AG04449 (cell line): ENCODE measurements at regions not wholly inside any gene's neighbourhood (a gene's known extent, or its start where the extent isn't known, plus 50 kb on each side); places are given as distances from the start of the nearest gene placed in this dataset.
A peak's percentile ranks its signal among the peaks of the same experiment; 100 is the strongest.

Experiments
- CTCF ChIA-PET: fragments of 350-600 bp; formaldehyde crosslinking; extraction: SDS; loops from one replicate; lab custom pipeline; 2021; ENCODE audit warnings: antibody characterized with exemption; lab: Yijun Ruan, JAX
- POLR2A ChIA-PET: fragments of 400-600, 350-600 bp; formaldehyde crosslinking; extraction: SDS; loops from one replicate; lab custom pipeline; 2020; ENCODE audit warnings: antibody characterized with exemption, inconsistent platforms; lab: Yijun Ruan, JAX
- DNase-seq: peaks from one replicate; pipeline ENCODE4 v3.0.0-alpha.2; 2010; ENCODE audit warnings: low read depth, low spot score
- H3K4me3 ChIP-seq: 2 replicates; pipeline ENCODE4 v1.5.1; 2011; ENCODE audit warnings: low read depth, mild to moderate bottlenecking, control low read depth, low read length
- TF ChIP-seq, protein P1 (sequence below): IDR thresholded peaks from one replicate; pipeline ENCODE4 v1.5.1; 2011; ENCODE audit warnings: mild to moderate bottlenecking, moderate library complexity, low read length, control low read depth, inconsistent platforms; ENCODE audit not compliant: insufficient read depth; ENCODE audit errors: missing control alignments

DNA sequence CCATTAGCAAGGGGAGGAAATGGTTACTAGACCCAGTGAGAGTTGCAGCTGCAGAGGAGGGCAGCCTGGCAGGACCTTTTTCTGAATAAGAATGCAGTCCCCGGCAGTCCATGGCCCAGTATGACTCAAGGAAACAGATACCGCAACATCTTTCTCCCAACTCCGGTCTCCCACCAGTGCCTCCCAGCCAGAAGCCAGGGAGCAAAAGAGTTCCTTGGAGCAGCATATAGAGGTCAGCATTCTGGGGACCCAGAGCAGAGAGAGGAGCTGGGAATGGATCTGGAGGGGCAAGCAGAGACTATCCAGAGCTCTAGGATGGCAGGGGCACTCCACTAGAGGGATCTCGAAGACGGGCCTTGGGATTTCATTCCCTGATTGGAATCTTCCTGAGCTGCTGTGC is 339.2 kb upstream of the AADAT start:
- TF ChIP-seq, protein P1, sequence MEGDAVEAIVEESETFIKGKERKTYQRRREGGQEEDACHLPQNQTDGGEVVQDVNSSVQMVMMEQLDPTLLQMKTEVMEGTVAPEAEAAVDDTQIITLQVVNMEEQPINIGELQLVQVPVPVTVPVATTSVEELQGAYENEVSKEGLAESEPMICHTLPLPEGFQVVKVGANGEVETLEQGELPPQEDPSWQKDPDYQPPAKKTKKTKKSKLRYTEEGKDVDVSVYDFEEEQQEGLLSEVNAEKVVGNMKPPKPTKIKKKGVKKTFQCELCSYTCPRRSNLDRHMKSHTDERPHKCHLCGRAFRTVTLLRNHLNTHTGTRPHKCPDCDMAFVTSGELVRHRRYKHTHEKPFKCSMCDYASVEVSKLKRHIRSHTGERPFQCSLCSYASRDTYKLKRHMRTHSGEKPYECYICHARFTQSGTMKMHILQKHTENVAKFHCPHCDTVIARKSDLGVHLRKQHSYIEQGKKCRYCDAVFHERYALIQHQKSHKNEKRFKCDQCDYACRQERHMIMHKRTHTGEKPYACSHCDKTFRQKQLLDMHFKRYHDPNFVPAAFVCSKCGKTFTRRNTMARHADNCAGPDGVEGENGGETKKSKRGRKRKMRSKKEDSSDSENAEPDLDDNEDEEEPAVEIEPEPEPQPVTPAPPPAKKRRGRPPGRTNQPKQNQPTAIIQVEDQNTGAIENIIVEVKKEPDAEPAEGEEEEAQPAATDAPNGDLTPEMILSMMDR = no peak
- no peak for DNase-seq
- ChIA-PET CTCF (no interaction called here), POLR2A (no interaction called here)
- no peak overlapping the region for H3K4me3 ChIP-seq

DNA sequence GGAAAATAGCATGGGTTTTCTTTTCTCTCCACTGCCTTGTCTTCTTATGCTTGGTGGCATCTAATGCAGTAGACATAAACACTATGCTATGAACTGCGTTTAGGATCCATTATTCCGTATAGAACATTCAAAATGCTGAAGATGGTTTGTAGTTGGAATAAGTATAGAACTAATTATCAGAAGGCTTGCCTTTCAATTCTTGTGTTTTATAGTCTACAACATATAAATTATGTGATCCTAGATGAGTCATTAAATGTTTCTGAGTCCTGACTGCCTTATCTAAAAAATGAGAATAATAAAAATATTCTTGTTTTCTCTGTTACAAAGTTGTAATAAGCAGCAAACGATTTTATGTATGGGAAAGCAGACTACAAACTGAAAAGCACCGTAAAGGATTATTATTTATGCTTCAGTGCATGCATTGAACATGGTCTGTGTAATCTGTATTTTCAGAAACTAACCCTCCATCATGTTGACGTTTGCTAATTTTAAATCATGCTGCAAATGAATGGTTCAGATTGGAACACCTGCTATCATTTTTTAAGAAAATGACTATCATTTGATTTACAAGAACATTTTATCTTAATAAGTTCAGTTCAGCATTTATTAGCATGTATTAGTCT is 335.9 kb upstream of the AADAT start:
- ChIA-PET CTCF (no interaction called here), POLR2A (no interaction called here)
- TF ChIP-seq, protein P1 = no peak
- no peak for DNase-seq
- H3K4me3 ChIP-seq = no peak overlapping the region

DNA sequence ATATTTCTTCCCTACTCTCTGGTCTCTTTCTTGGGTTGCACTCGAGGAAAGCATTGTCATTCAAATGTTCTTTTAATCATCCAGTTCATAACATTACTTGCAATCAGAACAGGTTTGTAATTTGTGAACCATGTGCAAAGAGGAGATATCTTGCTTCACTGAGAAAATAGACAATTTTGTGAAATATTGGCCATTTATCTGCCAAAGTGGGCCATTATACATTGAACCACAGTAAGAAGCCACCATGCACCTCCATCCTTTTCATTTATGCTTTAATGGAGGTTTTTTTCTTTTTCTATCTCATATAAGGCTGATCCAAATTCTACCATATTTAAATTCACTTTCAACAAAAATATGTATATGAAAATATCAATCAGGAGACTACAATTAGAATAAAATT is 335.3 kb upstream of the AADAT start:
- CTCF ChIA-PET = no interaction called here
- H3K4me3 ChIP-seq = no peak overlapping the region
- TF ChIP-seq, protein P1 = no peak
- POLR2A ChIA-PET = no interaction called here
- no peak for DNase-seq

DNA sequence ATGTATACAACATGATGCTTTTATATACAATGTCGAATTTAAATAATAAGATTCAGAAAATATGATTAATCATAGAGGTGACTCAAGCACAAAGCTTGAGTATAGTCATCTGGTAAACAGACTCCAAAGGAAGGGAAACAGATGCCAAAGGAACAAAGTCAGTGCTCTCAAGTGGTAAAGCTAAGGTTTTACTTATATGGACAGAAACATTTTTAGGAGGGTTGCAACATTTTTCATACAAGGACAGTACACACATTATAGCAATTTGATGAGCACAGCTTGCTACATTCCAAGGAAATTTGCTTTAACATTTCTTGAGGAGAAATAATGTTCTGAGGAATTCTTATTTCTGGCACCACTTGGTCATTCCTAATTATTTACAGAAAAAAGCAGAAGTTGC is 333.4 kb upstream of the AADAT start:
- ChIA-PET POLR2A (interaction anchor here (0.9 to 1.3 kb wide), 3 partner anchors 32 to 36 kb away, joined by 5 to 11 read pairs (median 6); no protein-coding TSS in a partner anchor), CTCF (interaction anchor here (1.0 kb wide), 1 partner anchor 164 kb away, joined by 3 read pairs; no protein-coding TSS in a partner anchor)
- no peak overlapping the region for H3K4me3 ChIP-seq
- peak; percentile 96 for DNase-seq
- TF ChIP-seq, protein P1 = no peak

DNA sequence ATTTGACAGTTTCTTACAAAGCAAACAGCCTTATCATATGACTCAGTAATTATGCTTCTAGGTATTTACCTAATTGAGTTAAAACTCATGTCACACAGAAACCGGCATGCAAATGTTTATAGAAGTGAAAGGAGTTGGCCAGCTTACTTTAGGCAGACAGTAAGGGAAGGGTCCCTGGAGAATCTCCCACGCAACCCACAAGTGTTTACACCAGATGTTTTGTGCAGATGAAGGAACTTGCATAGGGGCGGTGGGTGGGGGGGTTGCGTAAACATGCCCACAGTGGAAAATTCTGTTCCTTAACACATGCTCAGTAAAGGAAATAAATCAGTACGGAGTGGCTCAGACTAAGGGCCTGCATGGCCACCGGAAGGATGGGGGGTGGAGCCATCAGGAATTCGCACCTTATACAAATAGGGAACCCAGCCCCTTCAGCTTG is 330.5 kb upstream of the AADAT start:
- TF ChIP-seq, protein P1 = no peak
- peak; percentile 17 for DNase-seq
- H3K4me3 ChIP-seq = no peak overlapping the region
- ChIA-PET POLR2A (no interaction called here), CTCF (no interaction called here)

DNA sequence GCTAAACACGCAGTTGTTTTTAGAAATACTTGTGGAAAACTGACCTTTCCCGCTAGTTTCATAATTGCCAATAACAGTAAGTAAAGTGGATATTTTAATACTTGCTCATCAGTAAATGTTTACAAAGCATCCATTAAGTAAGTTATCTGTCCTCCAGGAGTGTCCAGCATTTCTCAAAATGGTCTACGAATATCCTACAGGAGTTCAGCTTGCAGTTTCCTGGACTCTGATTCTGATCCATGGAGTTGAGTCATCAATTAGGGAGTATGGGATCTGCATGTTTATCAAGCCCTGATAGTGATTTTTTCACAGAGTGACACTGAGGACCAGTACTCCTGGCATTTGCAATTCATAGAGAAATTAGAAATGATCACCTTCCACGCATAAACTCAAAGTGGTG is 325.2 kb upstream of the AADAT start:
- ChIA-PET POLR2A (no interaction called here), CTCF (interaction anchor here (1.6 kb wide), 1 partner anchor 14 kb away, joined by 5 read pairs; no protein-coding TSS in a partner anchor)
- DNase-seq = no peak
- TF ChIP-seq, protein P1 = no peak
- H3K4me3 ChIP-seq = no peak overlapping the region
